DMS53 treated with DMSO at 0.1 percent for 48 hours (cell line): ENCODE measurements at regions not wholly inside any gene's neighbourhood (a gene's known extent, or its start where the extent isn't known, plus 50 kb on each side); places are given as distances from the start of the nearest gene placed in this dataset.
A peak's percentile ranks its signal among the peaks of the same experiment; 100 is the strongest.

Source experiments
- DNase-seq: peaks from one replicate; lab custom pipeline; 2025; ENCODE audit not compliant: unreplicated experiment; lab: John Stamatoyannopoulos, UW

DNA sequence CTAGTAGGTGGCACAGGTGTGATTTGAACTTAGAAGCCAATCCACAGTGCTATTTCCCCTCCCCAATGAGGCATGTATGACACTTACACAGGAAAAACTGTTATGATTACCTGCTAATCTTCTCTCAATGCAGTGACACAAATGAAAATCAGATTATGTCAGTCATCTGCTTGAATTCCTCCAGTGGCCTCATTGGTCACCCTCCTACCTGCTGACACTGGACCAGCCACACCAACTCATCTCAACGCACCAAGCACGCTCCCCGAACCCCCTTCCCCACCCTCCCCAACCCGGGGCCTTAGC is 82.2 kb upstream of the SEC11C start:
- DNase-seq, result no peak

DNA sequence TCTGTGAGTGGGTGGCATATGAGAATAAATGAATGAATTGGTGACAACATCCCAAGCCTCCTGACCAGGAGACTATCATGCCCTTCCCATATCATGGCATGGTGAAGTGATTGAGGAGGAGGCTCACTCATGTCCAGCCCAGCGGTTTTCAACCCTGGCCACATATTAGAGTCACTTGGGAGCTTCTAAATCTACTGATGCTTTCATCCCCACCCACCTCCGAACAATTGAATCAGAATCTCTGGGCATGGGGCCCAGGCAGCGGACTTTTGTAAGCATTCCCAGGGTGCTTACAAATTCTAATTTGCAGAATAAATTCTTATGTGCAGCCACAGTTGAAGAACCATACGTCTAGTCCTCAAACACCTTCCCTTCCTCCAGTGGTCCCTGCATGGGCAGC is 81.7 kb upstream of the SEC11C start:
- DNase-seq, result no peak

DNA sequence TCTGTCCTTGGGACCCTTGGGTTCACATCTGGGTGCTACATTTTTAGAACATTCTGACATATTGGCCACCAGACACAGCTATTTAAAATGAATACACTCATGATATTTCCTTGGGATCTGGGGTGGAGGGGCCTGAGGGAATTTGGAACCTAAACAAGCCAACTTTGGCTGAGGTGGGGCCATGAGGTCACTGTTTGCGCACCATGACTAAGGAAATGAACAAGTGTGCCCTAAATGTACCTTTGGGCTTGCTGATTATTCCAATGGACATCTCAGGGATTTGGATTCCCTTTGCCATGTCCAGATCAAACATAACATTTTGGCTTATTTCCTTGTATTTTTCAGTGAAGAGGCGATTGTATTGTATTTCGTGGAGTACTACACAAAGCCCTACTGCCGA is 80.5 kb upstream of the SEC11C start:
- DNase-seq, result no peak

DNA sequence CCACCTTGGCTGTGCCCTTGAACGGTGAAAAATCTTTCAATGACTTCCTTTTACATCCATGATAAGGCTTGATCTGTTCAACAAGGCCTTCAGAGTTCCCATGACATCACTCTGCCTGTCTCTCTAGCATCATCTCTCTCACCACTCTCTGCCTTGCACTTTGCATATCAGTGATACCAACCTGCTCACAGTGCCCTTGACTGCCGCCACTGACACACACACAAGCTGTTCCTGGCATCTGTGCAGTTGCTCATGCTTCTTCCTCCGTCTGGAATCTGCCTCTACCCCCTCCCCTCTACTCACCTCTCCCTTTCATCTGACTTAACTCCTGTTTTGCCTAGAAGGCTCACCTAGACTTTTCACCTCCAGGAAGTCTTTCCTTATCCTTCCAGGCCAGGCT is 79.1 kb upstream of the SEC11C start:
- DNase-seq, result no peak

DNA sequence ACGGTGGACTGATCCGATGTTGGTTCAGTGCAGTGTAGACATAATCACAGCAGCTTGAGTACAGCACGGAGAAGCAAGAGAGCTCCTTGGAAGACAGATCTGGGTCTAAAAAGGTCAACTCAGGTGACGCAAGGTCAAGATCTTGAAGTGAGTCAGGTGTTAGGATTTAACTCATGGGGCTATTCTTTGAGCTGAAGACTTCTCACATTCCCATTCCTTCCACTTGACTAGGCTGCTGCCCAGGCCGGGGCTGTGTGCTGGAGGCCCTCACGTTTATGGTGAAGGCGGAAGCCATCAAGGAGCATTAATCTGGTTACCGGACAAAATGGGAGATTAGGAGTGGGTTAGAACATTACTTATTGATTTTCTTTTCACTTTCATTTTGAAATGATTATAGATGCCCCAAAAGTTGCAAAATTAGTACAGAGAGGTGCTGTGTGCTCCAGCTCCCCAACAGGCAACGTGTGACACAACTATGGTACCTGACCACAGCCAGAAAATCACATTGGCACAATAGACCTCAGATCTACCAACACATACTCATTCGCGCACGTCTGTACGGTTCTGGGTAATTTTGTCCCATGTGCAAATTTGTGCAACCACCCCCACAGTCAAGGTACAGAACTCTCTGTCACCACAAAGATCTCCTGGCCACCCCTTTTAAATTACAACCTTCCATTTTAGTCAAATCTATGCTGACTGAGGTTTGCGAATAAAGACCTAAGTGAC is 77.6 kb upstream of the SEC11C start:
- DNase-seq, result no peak

DNA sequence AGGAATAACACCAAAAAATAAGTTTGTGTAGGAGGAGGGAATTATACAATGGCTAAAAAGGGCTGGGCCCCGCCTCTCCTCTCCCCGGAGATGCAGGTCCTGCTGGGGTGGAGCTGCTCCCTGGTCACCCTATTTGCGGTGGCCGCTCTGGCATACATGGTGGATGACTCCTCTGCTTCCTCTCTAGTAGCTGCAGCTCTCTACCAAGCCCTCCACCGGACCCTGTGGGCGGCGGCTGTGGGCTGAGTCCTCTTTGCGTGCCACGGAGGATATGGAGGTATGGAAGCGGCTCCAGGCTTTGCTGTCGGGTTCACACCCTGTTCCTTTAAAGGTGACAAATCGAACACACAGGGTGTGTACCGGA is 77.1 kb upstream of the SEC11C start:
- no peak for DNase-seq

DNA sequence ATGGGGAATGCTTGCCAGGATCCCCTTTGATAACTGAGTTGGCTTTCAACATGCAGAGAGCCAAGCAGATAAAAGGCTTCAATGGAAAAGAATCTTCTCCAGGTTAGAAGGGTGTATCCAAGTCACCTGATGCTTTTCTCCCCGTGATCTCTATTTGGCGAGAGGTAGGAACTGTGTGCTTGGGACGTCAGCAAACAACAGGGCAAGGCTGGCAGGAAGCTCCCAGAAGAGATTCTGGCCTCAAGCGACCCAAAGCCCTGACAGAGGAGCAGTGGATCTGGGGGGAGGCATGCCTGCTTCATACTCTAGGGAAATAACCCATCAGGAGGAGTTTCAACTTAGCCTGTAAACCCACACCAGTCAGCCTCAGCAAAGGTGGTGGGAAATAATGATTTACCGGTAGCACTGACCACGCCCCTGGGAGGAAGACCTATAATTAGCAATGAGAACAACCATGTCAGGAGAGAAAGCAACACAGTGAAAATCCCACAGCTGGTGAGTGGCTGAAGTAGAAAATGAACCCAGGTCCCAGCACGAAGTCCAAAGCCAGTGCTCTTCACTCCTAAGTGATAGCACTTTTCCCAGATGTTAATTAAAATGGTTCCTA is 76.3 kb upstream of the SEC11C start:
- DNase-seq, result no peak

DNA sequence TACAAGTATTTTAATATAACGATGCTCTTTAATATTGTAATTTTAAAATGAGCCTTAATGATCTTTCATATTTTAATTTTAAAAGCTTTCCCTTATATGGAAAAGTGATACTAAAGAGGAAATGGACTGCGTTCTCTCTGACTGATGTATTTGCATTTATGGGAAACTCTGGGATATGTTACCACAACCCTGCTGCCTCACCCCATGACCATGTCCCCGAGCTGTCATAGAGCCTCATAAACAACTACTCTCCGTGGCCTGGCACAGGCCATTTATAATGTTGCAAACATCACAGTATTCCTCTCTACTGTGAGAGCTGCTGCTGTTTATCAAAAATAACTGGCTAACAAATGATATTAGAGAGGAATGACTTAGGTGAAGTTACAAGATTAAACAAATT is 75.8 kb upstream of the SEC11C start:
- no peak for DNase-seq

DNA sequence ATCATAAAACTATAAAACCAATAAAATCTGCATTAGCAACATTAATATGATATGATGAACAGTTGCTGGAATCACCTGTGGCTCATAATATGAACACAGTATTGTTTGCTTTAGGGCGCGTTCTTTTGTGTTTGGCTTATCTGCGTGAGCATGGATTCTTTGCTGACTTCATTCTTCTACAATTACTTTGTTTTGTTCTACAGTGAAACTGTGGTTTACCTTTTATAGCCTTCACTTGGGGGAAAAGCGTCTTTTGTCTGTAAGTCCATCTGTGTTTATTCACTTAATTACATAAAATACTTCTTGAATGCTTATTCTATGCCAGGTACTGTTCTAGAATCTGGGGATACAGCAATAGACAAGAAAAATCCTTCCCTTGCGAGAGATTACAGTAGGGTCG is 74.0 kb upstream of the SEC11C start:
- DNase-seq, result no peak

DNA sequence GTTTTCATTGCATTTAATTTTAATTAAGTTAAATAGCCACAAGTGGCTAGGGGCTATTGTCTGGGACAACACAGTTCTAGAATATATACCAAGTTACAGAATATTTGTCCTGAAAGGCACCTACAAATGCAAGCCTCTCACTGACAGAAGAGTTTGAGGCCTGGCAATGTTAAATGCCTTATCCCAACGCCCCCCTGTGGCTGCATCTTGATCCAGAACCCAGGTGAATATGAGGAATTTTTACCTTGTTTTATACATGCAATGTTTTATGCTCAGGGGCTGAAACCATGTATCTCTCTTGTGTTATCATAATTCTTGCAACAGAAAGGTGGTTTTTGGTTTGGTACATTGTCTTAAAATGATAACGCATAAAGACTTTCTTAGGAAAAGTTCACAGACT is 71.8 kb upstream of the SEC11C start:
- DNase-seq, result no peak

DNA sequence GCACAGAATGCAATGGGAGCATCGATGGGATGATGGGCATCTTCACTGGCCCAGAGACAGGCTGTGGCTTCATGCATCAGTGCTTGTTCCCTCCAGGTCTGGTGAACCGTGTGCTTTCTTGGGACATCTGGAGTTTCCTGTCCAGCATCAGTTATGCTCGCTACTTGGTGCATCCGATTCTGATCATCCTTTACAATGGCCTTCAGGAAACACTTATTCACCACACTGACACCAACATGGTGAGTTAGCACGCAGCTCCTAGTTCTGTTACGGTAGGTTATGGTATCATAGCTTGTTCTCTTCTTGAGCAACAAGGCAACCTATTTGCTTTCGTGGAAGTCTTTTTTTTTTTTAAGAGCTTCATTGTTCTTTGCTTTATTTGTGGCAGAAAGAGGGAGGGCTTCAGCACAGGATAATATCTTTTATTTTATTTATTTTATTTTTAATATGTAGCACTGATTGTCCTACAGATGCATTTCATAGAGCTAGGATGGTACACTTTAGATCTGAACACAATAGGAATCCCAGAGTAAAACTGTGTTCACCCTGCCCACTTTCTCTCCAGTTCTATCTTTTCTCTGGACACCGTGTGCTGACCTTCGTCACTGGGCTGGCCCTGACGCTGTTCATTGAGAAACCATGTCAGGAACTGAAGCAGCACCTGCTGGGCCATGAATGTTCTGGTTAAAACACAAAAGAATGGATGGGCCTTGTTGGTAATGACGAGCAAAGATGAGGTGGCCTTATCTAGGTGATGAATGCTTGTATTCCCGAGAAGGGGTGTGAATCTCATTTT is 71.2 kb upstream of the SEC11C start:
- no peak for DNase-seq

DNA sequence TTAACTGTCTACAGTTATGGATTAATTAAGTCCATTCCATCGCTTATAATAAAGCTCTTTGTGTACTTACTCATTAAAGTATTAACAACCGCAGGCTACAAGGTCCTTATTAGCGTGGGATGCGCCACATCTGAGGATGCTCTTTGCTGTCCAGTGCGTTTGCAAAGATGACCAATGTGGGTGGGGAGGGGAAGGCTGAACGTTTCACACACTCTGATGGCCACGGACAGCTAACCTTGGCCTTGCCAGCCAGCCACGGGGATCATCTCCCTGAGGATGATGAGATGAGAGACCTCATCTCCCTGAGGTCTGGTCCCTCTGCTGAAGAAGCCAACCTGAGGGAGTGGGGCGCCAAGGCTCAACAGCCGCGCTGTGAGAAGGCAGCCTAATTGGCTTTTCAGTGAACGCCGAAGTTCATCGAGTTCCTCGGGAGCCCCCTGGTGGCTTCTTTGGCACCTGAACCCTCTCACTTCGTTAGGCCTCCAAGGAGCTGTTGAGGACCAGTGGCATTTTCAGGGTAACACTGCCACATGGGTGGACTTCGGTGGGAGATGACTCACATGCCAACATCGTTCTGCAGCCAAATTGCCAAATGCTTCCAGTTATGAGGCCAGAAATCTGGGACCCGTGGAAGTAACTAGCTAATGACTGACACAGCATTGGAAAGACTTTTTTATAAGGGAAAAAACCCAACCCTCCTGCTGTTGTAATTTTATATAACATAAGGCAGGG is 69.3 kb upstream of the SEC11C start:
- no peak for DNase-seq

DNA sequence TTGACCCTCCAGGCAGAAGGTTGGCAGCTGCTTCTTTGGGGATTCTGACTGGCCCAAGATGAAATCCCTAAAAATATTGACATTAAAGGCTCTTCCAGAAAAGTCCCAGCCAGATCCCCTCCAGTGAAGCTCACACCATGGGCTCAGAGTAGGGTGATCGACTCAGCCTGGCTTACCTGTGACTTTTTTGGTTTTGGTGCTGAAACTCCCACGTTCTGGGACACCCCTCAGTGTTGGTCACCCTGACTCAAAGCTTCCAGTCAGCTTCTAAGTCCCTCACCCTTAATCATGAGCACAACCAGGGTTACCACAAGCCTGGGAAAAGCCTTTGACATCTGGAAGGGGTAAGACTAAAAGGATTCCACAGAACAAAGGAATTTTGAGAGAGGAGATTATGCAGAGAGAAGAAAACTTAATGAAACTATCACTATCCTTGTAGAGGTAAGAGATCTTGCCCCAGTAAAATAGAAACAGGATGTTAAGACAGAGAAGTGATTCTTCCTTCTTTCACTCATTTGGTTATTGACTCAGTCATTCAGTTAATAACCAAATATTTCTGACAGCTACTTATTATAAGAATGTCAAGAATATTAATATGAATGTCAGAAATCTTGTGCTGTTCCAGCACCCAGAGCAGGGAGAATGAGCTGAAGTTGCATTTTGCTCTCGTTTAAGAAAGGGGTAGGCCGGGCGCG is 66.8 kb upstream of the SEC11C start:
- DNase-seq, result no peak

DNA sequence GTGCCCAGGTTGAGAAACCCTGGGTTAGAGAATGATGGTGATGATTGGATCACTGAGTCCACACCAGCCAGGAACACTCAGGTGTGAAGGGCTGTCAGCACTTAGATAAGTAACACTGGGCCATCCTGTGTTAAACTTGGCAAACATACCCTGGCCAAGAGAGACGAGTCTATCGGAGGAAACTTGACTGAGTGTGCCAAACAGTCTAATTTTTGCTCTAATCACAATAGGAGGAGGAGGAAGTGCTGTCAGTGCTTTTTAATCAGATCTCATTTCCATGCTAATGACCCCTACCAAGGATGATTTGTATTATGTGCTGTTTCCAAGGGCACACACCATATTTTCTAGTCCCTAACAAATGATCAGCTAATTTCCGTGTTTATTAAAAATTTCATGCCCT is 63.8 kb upstream of the SEC11C start:
- no peak for DNase-seq

DNA sequence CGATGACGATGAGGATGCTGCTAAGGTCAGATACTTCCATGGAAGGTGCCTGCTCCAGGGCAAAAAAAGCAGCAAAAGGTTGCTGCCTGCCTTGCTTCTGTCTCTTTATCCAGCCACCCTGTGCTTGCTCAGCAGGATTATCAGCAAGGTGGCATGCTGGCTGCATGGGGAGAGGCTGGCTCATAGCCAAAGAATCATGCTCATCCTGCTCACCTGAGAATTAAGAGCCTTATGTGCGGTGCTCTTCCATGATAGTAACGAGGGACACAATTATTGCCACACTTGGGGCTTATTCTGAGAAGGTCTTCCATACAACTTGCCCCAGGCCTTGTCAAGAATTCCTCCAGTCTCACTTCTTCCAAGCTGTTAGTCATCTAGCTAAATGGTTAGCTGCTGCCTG is 60.4 kb upstream of the SEC11C start:
- DNase-seq, result peak; percentile 96

DNA sequence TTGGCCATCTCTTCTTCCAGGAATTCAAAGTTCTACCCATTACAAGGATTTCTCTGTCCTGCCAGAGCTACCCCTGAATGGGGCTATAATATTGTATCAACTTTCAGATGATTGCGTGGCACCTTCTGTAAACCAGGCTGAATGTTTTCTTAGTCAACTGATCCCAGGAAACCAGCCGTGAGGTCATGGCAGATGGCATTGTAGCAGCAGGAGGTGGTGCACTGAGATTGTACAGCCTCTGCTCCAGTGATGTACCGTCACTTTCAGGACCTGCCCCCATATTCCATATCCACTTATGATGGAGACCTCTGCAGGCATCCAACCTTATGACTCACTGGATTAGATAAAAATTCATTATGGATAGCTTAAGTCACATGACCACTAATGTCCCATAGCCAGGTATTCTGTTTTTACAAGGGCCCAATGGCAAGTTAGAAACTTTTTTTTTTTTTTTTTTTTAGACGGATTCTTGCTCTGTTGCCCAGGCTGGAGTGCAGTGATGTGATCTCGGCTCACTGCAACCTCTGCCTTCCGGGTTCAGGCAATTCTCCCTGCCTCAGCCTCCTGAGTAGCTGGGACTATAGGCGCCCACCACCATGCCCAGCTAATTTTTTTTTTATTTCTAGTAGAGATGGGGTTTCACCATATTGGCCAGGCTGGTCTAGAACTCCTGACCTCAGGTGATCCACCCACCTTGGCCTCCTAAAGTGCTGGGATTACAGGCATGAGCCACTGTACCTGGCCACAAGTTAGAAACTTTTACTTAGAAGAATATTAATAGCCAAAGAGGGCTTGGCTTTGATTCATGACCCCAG is 59.8 kb upstream of the SEC11C start:
- peak; percentile 100 for DNase-seq

DNA sequence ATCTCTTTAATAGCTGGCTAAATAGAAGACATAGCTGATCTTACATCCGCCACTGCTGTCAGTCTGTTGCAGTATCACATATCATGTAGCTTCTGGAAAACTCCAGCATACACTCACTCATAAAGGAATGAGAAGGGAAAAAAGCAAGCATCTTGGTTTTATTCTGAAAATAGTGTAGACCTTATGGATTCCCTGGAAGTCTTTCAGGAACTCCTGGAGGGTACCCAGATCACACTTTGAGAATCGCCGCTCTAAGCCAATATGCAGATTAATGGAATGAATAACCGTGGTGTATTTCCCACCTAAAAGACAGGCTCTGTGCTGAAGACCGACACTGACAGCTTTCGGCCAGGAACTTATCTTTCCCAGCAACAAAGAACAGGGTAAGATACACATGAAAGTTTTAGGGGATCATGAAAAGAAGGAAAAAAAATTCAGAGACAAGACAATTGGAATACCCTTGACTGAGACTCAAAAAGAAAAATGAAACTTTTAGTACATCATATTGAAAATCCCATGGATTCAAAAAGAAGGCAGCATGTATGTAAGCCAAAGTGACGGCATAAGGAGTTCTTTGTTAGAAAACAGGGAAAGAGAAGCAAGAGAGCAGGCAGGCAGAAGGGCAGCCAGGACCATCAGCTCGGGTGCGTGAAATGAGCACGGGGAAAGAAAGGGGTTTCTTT is 56.4 kb upstream of the SEC11C start:
- no peak for DNase-seq

DNA sequence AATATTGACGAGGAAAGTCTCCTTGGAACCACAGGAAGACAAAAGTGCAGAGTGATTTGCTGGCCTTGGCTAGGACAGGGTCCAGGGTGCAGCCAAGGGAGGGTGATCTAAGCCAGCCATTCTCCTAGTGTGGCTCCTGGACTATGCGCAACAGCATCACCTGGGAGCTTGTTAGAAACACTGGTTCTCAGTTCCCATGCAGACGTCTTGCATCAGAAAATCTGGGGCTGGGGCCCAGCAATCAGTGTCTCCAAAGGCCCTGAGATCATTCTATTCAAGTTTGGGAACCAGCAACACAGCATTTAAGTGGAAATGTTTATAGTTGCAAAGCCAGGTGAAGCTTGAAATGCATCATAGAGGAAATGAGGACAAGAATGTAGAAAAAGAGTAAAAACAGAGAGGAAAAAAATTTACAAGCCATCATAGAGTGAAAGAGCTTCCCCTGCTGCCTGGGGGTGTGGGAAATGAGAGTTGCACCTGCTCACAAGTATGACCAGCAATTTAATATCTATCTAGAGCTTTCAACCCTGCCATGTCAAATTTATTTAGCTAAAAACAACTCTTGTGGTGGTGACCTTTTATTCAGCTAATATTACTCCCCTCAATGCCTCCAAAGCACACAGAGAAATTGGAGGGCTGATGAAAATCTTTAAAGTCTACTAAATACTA is 54.4 kb upstream of the SEC11C start:
- DNase-seq, result no peak

DNA sequence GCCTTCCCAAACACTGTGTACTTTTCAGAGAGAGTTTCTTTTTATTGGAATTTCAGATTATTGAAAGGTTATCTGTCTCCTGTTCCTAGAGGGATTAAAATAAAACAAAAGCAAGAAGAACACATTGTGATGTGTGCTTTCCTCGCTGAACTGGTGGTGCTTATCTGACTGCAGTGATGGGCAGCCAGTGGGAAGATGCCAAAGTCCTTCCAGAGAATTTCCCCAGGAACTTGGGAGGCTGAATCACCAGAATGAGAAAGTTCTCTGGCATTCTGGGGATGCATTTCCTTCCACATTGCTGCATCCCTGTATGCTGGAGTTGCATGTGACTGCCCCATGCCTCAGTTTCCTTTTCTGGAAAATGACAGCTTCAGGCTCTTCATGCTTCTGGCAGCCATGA is 53.9 kb upstream of the SEC11C start:
- no peak for DNase-seq
